H1 (cell line): ENCODE measurements at regions not wholly inside any gene's neighbourhood (a gene's known extent, or its start where the extent isn't known, plus 50 kb on each side); places are given as distances from the start of the nearest gene placed in this dataset.

Source experiments
- EGR1 ChIP-seq: IDR thresholded peaks from 2 replicates; pipeline ENCODE4 v1.6.1; 2011; ENCODE audit warnings: low read depth, low read length, borderline replicate concordance
- NRF1 ChIP-seq: IDR thresholded peaks from 2 replicates; pipeline ENCODE4 v1.6.1; 2011; ENCODE audit warnings: mild to moderate bottlenecking, low read depth, low read length, improper control_type of control experiment
- POLR2AphosphoS5 ChIP-seq: IDR thresholded peaks from 2 replicates; pipeline ENCODE4 v1.6.1; 2011; ENCODE audit warnings: low read depth, low read length
- SIN3A ChIP-seq, 2 experiments: IDR thresholded peaks in 1 of 2; conservative IDR thresholded peaks in 1 of 2; 2 replicates each; pipeline ENCODE4 v1.6.1; 2011 to 2012; ENCODE audit warnings: low read length in 2 of 2, improper control_type of control experiment in 1 of 2, low read depth in 1 of 2, mild to moderate bottlenecking in 1 of 2
- SUZ12 ChIP-seq: fragments of 200-600 bp; sonication (generic); IDR thresholded peaks from 2 replicates; pipeline ENCODE4 v1.6.1; 2012; ENCODE audit warnings: mild to moderate bottlenecking, inconsistent platforms, low read length, moderate library complexity, mixed read lengths
- TF ChIP-seq, protein P1 (sequence below), 3 experiments: IDR thresholded peaks; 1 replicate in 2 of 3; 2 replicates in 1 of 3; pipeline versions ENCODE4 v1.5.1 to v1.6.1; 2011; ENCODE audit warnings: low read length in 3 of 3, mild to moderate bottlenecking in 3 of 3, inconsistent platforms in 2 of 3, low read depth in 1 of 3, moderate library complexity in 1 of 3; ENCODE audit not compliant: insufficient read depth in 1 of 3; ENCODE audit errors: control extremely low read depth in 1 of 3
- TF ChIP-seq, protein P2 (sequence below): IDR thresholded peaks from 2 replicates; pipeline ENCODE4 v1.6.1; 2012; ENCODE audit warnings: low read length, inconsistent platforms

DNA sequence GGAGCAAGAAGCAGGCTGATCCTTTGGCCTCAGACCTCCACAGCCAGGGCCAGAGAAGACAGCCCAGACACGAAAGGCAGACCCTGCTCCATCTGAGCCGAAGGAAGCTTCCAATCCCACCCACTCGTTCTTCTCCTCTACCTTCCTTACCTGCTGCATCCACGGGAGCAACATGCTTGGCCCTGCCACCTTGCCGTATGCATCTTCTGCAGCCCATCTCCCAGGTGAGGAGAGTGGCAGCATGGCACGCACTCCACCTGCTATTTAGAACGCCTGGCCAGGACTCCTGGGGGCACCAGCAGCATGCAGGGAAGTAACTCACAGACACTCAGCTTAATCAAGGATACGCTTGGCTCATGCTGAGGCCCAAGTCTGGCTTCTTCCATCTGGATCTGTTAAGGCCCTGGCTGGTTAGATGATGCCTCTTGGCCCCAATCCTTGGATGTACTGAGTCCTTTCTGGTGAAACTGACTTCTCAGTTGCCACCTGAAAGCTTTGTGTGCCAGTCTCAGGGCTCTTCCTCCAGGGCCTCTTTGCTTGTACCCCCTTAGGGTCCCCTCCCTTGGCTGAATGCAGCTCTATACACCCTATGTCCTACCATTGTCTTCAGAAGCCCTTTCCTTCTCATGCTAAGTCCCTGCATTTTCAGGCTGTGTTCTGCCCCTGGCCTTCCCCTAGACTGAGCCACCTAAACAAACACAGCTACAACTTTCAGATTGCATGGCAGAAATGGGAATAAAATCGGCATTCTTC is 604.9 kb downstream of the BUD13 start:
- TF ChIP-seq SUZ12 (no peak), EGR1 (no peak), SIN3A (conservative IDR thresholded peaks at IDR 0.05 in 1 of 2, IDR thresholded peaks at IDR 0.05 in 1 of 2; ENCODE audit: low read depth in 1 of 2, low read length in 2 of 2) (no peak), POLR2AphosphoS5 (no peak), NRF1 (no peak)
- TF ChIP-seq, protein P1, sequence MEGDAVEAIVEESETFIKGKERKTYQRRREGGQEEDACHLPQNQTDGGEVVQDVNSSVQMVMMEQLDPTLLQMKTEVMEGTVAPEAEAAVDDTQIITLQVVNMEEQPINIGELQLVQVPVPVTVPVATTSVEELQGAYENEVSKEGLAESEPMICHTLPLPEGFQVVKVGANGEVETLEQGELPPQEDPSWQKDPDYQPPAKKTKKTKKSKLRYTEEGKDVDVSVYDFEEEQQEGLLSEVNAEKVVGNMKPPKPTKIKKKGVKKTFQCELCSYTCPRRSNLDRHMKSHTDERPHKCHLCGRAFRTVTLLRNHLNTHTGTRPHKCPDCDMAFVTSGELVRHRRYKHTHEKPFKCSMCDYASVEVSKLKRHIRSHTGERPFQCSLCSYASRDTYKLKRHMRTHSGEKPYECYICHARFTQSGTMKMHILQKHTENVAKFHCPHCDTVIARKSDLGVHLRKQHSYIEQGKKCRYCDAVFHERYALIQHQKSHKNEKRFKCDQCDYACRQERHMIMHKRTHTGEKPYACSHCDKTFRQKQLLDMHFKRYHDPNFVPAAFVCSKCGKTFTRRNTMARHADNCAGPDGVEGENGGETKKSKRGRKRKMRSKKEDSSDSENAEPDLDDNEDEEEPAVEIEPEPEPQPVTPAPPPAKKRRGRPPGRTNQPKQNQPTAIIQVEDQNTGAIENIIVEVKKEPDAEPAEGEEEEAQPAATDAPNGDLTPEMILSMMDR (IDR thresholded peaks at IDR 0.05; ENCODE audit: control extremely low read depth in 1 of 3, insufficient read depth in 1 of 3, low read depth in 1 of 3, low read length in 3 of 3) = no peak
- TF ChIP-seq, protein P2, sequence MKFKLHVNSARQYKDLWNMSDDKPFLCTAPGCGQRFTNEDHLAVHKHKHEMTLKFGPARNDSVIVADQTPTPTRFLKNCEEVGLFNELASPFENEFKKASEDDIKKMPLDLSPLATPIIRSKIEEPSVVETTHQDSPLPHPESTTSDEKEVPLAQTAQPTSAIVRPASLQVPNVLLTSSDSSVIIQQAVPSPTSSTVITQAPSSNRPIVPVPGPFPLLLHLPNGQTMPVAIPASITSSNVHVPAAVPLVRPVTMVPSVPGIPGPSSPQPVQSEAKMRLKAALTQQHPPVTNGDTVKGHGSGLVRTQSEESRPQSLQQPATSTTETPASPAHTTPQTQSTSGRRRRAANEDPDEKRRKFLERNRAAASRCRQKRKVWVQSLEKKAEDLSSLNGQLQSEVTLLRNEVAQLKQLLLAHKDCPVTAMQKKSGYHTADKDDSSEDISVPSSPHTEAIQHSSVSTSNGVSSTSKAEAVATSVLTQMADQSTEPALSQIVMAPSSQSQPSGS = no peak
